SH-SY5Y (cell line): ENCODE measurements at regions not wholly inside any gene's neighbourhood (a gene's known extent, or its start where the extent isn't known, plus 50 kb on each side); places are given as distances from the start of the nearest gene placed in this dataset.

Source experiments
- GATA2 ChIP-seq: IDR thresholded peaks from 2 replicates; pipeline ENCODE4 v1.6.1; 2011; ENCODE audit warnings: mild to moderate bottlenecking, low read depth, low read length
- GATA3 ChIP-seq: IDR thresholded peaks from 2 replicates; pipeline ENCODE4 v1.6.1; 2011; ENCODE audit warnings: low read depth, mild to moderate bottlenecking, low read length, moderate library complexity

GRCh38 chr10:14380746-14381145 lies 50.0 kb upstream of the FRMD4A start:
- TF ChIP-seq GATA2 (no peak), GATA3 (no peak)
